Neural cell (in vitro differentiated cells): ENCODE measurements at regions not wholly inside any gene's neighbourhood (a gene's known extent, or its start where the extent isn't known, plus 50 kb on each side); places are given as distances from the start of the nearest gene placed in this dataset.

ENCODE experiments used
- CTCF ChIP-seq: fragments of 450-650 bp; IDR thresholded peaks from 2 replicates; pipeline ENCODE4 v1.5.1; 2014; ENCODE audit warnings: antibody characterized with exemption, mild to moderate bottlenecking, moderate library complexity; ENCODE audit not compliant: poor library complexity, severe bottlenecking
- EP300 ChIP-seq: fragments of 450-650 bp; conservative IDR thresholded peaks from 2 replicates; pipeline ENCODE4 v1.6.1; 2014; ENCODE audit warnings: antibody characterized with exemption, mild to moderate bottlenecking, moderate library complexity; ENCODE audit not compliant: poor library complexity, severe bottlenecking
- POLR2AphosphoS5 ChIP-seq: IDR thresholded peaks from 2 replicates; pipeline ENCODE4 v1.6.1; 2012
- REST ChIP-seq: IDR thresholded peaks from 2 replicates; pipeline ENCODE4 v1.6.1; 2012; ENCODE audit warnings: borderline replicate concordance
- SMC3 ChIP-seq: fragments of 450-650 bp; conservative IDR thresholded peaks from 2 replicates; pipeline ENCODE4 v1.6.1; 2014; ENCODE audit warnings: antibody characterized with exemption, mild to moderate bottlenecking, moderate library complexity; ENCODE audit not compliant: poor library complexity

GRCh38 chr5:29296548-29296947 is 1896.9 kb upstream of the CDH6 start:
- TF ChIP-seq CTCF (no peak), SMC3 (no peak), POLR2AphosphoS5 (no peak), EP300 (no peak), REST (no peak)
